EL (cell line): ENCODE measurements at regions not wholly inside any gene's neighbourhood (a gene's known extent, or its start where the extent isn't known, plus 50 kb on each side); places are given as distances from the start of the nearest gene placed in this dataset.

Experiments used
- DNase-seq: peaks from one replicate; pipeline ENCODE4 v3.0.0-alpha.2; 2016

DNA sequence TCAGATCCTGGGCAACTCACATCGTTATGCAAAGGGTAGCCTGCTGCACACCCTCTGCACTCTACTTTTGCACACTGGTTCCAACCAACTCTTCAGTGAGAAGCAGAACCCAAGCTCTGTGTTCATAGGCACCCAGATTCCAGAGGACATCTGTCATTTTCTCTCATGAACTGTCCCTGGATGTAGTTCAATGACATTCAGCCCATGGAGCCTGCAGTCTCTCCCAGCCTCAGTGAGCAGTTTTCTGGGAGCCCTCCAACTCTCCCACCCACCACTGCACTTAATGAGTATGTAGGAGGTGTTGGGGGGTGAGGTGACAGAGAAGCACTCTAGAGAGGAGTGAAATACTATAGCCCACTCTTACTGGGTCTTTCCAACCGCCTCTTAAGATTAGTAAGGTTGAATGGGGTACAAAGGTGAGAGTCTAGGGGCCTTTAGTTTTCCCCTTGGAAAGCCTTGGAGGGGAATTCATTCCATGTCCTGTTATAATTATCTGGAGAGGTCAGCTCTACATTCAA lies 58.1 kb upstream of the APOBEC4 start:
- no peak for DNase-seq

DNA sequence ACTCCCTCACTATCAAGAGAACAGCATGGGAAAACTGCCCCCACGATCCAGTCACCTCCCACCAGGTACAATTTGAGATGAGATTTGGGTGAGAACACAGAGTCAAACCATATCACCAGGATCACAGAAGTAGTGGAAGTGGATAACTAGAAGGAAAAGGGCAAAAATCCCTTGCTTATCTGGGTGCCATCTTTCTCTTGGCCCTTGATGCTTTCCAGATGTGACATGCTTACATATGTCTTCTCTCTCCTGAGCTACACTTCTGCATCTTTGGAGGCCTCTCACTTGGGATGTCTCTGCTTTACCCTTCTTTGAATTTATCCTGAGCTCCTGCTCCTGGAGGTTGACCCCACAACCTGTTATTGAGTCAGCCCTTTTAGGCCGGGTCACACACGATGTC lies 57.6 kb upstream of the APOBEC4 start:
- DNase-seq, result no peak

DNA sequence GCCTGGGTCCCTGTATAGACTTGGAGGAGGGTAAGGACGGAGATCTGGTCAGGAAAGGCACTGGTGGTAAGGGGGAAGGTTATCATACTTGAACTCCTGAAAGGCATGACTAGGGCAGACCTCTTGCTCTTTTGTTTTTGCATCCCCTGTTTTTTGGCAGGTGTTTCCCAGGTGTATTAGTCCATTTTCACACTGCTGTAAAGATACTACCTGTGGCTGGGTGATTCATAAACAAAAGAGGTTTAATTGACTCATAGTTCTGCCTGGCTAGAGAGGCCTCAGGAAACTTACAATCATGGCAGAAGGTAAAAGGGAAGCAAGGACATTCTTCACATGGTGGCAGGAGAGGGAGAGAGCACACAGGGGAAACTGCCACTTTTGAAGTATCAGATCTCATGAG lies 57.2 kb upstream of the APOBEC4 start:
- no peak for DNase-seq

DNA sequence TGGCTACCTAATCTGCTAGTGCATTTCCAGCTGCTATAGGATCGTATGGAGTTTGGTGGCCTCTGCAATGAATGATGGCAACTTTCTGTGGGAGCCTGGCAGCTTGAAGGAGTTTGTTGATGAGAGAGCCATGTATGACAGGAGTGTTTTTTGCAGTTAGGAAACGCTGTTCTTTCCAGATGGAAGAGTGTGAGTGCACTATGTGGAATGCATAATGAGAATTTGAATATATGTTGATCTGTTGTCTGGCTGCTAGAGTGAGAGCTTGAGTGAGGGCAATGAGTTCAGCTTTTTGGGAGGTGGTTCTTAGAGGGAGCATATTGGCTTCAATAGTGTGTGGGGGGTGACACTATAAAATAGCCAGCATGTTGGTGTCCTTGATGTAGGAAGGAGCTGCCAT lies 51.0 kb upstream of the APOBEC4 start:
- no peak for DNase-seq
